Neural progenitor cell (in vitro differentiated cells): ENCODE measurements at regions not wholly inside any gene's neighbourhood (a gene's known extent, or its start where the extent isn't known, plus 50 kb on each side); places are given as distances from the start of the nearest gene placed in this dataset.

Experiments
- EZH2 ChIP-seq: fragments of 200-600 bp; sonication (generic); IDR thresholded peaks from 2 replicates; pipeline ENCODE4 v1.6.1; 2017; ENCODE audit warnings: antibody characterized with exemption, mild to moderate bottlenecking, moderate library complexity
- EZH2phosphoT487 ChIP-seq: fragments of 200-600 bp; sonication (generic); IDR thresholded peaks from 2 replicates; pipeline ENCODE4 v1.6.1; 2017; ENCODE audit warnings: antibody characterized with exemption
- TF ChIP-seq, protein P1 (sequence below): fragments of 200-600 bp; sonication (generic); IDR thresholded peaks from 2 replicates; pipeline ENCODE4 v1.5.1; 2017; ENCODE audit warnings: antibody characterized with exemption, mild to moderate bottlenecking

DNA sequence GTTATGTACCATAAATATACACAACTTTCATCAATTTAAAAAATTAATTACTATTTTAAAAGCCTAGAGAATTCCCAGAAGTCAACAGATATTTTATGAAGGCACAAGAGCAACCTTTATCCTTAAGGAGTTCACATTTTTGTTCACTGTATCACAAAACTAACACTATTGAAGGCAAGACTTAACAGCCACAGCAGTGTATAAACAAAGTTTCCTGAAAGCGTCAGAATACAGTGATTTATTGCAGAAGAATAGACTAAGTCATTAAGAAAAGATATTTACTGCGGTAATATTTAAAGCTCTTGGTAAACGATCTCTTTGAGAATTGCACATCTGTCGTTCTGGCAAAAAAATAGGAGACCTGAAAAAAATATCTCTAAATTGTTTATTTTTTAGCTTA lies 419.3 kb upstream of the NBEA start:
- TF ChIP-seq, protein P1, sequence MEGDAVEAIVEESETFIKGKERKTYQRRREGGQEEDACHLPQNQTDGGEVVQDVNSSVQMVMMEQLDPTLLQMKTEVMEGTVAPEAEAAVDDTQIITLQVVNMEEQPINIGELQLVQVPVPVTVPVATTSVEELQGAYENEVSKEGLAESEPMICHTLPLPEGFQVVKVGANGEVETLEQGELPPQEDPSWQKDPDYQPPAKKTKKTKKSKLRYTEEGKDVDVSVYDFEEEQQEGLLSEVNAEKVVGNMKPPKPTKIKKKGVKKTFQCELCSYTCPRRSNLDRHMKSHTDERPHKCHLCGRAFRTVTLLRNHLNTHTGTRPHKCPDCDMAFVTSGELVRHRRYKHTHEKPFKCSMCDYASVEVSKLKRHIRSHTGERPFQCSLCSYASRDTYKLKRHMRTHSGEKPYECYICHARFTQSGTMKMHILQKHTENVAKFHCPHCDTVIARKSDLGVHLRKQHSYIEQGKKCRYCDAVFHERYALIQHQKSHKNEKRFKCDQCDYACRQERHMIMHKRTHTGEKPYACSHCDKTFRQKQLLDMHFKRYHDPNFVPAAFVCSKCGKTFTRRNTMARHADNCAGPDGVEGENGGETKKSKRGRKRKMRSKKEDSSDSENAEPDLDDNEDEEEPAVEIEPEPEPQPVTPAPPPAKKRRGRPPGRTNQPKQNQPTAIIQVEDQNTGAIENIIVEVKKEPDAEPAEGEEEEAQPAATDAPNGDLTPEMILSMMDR, result no peak
- TF ChIP-seq EZH2 (no peak), EZH2phosphoT487 (no peak)
